ENCODE measurements at regions not wholly inside any gene's neighbourhood (a gene's known extent, or its start where the extent isn't known, plus 50 kb on each side); places are given as distances from the start of the nearest gene placed in this dataset.

DNA sequence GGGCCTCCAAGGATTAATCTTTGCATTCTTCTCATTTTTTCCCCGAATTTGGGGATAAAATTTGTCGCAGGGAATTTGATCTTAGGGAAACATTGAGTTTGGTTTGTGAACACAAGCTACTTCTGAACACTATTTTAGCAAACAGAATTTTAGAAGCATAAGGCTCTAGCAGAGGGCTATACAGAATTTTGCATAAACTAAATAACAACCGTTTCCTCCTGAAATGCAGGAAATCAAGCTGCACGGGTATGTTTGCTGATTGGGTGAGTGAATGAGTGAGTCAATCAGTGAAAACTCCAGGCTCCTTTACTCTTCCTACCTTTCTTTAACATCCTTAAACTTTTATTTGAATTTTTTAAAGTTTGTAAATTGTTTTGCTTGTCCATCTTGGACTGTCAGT, 81.3 kb upstream of the GNAO1 start:
- TF ChIP-seq, protein P1, sequence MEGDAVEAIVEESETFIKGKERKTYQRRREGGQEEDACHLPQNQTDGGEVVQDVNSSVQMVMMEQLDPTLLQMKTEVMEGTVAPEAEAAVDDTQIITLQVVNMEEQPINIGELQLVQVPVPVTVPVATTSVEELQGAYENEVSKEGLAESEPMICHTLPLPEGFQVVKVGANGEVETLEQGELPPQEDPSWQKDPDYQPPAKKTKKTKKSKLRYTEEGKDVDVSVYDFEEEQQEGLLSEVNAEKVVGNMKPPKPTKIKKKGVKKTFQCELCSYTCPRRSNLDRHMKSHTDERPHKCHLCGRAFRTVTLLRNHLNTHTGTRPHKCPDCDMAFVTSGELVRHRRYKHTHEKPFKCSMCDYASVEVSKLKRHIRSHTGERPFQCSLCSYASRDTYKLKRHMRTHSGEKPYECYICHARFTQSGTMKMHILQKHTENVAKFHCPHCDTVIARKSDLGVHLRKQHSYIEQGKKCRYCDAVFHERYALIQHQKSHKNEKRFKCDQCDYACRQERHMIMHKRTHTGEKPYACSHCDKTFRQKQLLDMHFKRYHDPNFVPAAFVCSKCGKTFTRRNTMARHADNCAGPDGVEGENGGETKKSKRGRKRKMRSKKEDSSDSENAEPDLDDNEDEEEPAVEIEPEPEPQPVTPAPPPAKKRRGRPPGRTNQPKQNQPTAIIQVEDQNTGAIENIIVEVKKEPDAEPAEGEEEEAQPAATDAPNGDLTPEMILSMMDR (IDR thresholded peaks at IDR 0.05; ENCODE audit: insufficient read depth, low read depth, low read length) = no peak
- no peak overlapping the region for H3K4me3 ChIP-seq (ENCODE audit: low read depth, low read length)
- no peak for DNase-seq (ENCODE audit: low read depth)

DNA sequence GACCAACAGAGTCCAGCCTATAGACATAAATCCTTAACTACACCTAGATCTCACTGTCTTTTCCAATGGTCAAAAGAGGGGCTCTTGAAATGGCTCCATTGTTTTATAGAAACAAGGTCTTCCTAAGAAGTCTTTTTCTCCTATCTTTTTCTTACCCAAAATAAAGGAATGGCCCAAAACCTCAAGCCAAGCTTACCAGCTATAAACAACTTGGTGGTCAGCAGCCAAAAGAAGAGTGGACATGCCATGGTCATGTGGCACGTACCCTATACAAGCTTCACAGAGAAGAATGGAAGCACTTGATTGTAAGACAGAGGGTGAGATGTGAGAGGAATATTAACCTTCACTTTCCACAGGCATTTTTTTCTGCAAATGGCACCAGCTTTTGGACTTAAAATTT, 82.1 kb upstream of the GNAO1 start:
- no peak overlapping the region for H3K4me3 ChIP-seq (ENCODE audit: low read depth, low read length)
- no peak for DNase-seq (ENCODE audit: low read depth)
- TF ChIP-seq, protein P1 (IDR thresholded peaks at IDR 0.05; ENCODE audit: insufficient read depth, low read depth, low read length) = no peak

DNA sequence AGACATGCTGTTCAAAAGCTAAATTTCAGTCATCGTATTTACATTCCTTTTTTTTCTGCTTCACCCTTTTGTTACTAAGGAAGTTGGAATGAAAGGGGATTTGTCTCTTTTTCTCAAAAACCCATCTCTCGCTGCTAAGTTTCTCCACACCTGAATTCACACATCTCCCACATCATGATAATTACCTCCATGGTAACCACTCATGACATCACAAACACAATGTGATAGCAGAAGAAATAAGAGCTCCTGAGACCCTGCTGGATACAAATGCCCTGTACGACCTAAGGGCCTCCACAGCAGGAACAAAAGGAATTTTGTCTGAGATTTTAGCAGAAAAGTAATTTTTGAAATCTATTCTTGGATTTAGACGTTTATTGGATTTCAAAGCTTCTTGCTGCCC, 82.6 kb upstream of the GNAO1 start:
- TF ChIP-seq, protein P1 (IDR thresholded peaks at IDR 0.05; ENCODE audit: insufficient read depth, low read depth, low read length) = no peak
- H3K4me3 ChIP-seq (ENCODE audit: low read depth, low read length) = no peak overlapping the region
- no peak for DNase-seq (ENCODE audit: low read depth)

DNA sequence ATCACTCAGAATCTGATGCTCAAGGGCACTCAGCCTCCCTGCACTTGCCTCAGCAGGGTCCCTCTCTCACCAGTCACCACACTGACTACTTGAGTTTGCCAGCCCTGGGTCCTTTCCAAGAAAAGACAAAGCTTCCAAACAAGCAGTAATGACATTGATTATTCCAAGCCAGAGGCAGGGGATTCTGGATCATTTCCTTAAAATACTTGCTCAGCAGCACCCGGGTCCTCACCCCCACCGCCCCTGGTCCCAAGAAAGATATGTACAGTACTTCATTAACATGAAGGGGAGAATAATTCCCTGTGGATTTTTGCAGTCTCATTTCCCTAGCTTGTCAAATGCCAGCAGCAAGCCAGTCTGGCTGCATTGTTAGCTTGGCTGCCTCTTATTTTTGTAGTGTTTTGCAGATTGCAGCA, 83.2 kb upstream of the GNAO1 start:
- no peak overlapping the region for H3K4me3 ChIP-seq (ENCODE audit: low read depth, low read length)
- DNase-seq (ENCODE audit: low read depth) = no peak
- TF ChIP-seq, protein P1 (IDR thresholded peaks at IDR 0.05; ENCODE audit: insufficient read depth, low read depth, low read length) = no peak

DNA sequence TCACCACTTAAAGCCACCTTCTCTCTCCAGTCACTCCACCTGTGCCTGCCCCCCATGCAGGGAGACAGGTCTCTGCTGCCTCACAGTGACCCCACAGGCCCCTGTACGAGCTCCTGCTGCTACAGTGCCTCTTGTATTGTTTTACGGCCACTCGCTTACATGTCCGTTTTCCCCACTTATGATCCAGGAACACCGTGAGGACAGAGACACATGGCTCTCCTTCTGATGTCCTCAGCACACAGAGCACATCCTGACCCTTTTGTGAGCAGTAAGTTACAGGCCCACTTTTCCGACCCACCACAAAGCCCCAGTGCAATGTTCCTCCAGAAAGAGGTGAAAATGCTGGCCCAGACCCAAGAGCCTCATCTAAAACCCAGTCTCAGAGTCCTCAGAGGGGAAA, 84.8 kb upstream of the GNAO1 start:
- TF ChIP-seq, protein P1 (IDR thresholded peaks at IDR 0.05; ENCODE audit: insufficient read depth, low read depth, low read length) = no peak
- H3K4me3 ChIP-seq (ENCODE audit: low read depth, low read length) = no peak overlapping the region
- no peak for DNase-seq (ENCODE audit: low read depth)

DNA sequence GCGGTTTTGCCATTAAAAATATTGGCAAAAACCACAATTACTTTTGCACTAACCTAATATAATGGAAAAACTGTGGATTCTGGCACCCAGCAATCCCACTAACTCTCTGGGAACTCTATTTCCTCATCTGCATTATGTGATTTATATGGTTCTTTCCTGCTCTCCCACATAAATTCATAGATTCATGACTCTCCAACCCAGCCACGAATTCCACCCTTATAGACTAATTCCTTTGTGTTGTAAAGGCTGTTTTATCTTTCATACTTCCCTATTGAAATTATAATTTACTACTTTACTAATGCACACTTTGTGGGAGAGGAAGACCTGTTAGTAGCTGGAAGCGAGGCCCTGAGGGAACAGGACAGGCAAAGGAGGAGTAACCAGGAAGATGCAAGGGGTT, 88.4 kb upstream of the GNAO1 start:
- TF ChIP-seq, protein P1 (IDR thresholded peaks at IDR 0.05; ENCODE audit: insufficient read depth, low read depth, low read length) = no peak

DNA sequence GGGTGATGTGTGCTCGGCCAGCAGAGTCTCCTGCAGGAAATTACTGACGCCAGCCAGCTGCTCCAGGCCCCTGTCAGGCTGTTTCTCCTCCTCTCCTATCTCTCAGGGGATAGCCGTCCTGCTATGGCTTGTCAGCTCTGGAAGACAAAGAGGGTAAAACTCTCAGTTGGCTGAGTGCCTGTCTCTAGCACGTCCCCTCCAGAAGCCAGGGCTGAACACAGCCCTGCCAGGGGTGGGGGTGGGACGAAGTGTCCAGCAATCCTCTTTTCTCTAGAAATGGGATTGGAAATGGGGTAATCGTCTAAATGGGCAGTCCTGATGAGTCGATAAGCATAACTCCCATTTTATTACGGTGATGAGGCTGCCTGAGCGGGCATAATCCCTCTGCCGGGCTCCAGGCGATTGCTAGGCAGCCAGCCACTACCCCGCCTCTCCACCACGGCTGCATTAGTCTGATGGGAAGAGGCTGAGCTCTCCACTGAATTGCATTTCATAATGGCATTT, 89.1 kb upstream of the GNAO1 start:
- H3K4me3 ChIP-seq (ENCODE audit: low read depth, low read length) = no peak overlapping the region
- TF ChIP-seq, protein P1 (IDR thresholded peaks at IDR 0.05; ENCODE audit: insufficient read depth, low read depth, low read length) = no peak
- DNase-seq (ENCODE audit: low read depth) = no peak

More for the DNA sequence above, 88.4 kb upstream of the GNAO1 start:
- H3K4me3 ChIP-seq (ENCODE audit: low read depth, low read length) = no peak overlapping the region
- no peak for DNase-seq (ENCODE audit: low read depth)
